CD4-positive, alpha-beta T cell treated with Interleukin-6 at 100 ng/mL for 8 hours (primary cell): ENCODE measurements at regions not wholly inside any gene's neighbourhood (a gene's known extent, or its start where the extent isn't known, plus 50 kb on each side); places are given as distances from the start of the nearest gene placed in this dataset.
"Not testable (repeated sequence)": the region's sequence is repeated elsewhere in the genome, so short reads cannot be mapped to it uniquely, and the experiment has no call there.

Experiments
- DNase-seq: peaks from one replicate; pipeline ENCODE4 v3.0.0-alpha.2; 2020; ENCODE audit warnings: mixed read lengths, low spot score

DNA sequence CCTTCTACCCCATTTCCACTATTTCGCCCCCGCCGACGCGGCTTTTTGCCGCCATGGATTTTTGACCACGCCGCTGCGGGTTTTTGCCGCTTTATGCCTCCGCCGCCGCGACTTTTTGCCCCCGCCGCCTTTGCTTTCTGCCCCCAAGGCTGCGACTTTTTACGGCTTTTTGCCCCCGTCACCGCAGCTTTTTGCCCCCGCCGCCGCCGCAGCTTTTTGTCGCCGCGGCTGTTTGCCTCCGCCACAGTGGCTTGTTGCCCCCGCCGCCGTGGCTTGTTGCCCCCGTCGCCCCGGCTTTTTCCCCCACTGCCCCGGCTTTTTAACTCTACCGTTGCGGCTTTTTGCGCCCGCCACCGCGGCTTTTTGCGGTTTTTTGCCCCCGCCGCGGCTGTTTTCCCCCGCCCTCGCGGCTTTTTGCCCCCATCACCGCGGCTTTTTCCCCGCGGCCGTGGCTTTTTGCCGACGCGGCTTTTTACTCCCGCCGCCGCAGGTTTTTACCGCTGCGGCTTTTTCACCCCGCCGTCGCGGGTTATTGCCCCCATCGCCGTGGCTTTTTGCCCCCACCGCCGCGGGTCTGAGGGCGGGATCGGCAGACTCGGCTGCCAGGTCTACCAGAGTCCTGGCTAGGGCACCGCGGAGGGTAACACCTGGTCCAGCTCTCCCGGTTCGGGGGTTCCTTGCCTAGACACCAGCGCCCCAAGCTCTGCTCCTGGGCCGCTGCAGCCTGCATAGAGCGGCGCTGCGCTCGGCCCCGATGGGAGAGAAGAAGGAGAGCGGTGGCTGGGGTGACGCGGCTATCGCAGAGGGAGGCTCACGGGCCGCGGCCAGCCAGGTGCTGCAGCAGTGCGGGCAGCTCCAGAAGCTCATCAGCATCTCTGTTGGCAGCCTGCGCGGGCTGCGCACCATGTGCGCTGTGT is 562.7 kb upstream of the WSB1 start:
- no peak for DNase-seq

DNA sequence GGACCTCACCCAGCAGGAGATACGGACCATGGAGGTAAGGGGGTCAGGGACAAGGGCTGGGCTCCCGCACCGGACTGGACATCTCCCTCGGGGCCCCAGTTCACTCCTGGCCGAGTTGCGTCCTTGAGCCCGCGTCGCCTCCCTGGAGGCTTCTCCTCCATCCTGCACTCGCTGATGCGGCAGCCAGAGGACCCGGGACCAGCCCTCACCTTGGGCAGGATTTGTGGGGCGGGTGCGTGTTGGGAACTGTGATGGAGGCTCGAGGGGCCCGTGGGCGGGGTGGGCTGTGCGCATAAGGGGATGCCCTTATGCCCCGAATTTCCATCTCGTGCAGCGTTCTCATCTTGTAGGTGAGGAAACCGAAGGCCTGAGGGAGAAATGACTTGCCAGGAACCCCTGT is 562.0 kb upstream of the WSB1 start:
- not testable (repeated sequence) for DNase-seq

DNA sequence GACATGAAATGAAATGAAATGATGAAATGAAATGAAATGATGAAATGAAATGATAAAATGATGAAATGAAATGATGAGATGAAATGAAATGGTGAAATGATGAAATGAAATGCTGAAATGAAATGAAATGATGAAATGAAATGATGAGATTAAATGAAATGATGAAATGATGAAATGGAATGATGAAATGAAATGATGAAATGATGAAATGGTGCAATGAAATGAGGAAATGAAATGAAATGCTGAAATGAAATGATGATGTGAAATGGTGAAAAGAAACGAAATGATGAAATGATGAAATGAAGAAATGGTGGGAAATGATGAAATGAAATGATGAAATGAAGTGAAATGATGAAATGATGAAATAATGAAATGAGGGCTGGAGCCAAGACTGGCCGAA is 559.1 kb upstream of the WSB1 start:
- not testable (repeated sequence) for DNase-seq

DNA sequence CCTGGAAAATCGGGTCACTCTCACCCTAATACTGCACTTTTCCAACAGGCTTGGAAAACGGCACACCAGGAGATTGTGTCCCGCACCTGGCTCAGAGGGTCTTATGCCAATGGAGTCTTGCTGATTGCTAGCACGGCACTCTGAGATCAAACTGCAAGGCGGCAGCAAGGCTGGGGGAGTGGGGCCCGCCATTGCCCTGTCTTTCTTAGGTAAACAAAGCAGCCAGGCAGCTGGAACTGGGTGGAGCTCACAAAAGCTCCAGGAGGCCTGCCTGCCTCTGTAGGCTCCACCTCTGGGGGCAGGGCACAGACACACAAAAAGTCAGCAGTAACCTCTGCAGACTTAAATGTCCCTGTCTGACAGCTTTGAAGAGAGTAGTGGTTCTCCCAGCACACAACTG is 557.9 kb upstream of the WSB1 start:
- not testable (repeated sequence) for DNase-seq

DNA sequence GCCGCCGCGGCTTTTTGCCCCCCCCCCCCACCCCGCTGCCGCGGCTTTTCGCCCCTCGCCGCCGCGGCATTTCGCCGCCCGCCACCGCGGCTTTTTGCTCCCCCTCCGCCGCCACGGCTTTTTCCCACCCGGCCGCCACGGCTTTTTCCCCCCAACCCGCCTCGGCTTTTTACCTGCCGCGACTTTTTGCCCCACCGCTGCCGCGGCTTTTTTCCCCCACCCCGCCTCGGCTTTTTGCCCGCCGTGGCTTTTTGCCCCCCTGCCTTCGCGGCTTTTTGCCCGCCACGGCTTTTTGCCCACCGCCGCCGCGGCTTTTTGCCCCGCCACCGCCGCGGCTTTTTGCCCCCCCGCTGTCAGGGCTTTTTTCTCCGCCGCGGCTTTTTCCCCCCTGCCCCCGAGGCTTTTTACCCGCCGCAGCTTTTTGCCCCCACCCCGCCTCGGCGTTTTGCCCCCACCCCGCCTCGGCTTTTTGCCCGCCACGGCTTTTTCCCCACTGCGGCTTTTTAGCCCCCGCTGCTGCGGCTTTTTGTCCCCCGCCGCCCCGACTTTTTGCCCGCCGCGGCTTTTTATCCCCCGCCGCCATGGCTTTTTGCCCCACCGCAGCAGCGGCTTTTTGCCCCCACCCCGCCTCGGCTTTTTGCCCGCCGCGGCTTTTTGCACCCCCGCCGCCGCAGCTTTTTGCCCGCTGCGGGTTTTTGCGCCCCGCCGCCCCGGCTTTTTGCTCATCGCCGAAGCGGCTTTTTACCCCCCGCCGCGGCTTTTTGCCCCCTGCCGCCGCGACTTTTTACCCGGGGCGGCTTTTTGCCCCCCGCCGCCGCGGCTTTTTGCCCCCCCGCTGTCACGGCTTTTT is 527.8 kb upstream of the WSB1 start:
- DNase-seq, result no peak

DNA sequence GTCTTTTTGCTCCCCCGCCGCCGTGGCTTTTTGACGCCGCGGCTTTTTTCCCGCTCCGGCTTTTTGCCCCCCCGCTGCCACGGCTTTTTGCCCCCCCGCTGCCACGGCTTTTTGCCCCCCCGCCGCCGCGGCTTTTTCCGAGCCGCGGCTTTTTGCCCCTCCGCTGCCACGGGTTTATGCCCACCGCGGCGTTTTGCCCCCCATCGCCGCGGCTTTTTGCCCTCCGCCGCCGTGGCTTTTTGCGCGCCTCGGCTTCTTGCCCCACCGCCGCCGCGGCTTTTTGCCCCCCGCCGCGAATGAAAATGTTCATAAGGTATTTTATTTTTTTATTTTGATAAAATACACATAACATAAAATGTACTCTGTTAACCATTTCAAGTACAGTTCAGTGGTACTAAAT is 527.2 kb upstream of the WSB1 start:
- no peak for DNase-seq

DNA sequence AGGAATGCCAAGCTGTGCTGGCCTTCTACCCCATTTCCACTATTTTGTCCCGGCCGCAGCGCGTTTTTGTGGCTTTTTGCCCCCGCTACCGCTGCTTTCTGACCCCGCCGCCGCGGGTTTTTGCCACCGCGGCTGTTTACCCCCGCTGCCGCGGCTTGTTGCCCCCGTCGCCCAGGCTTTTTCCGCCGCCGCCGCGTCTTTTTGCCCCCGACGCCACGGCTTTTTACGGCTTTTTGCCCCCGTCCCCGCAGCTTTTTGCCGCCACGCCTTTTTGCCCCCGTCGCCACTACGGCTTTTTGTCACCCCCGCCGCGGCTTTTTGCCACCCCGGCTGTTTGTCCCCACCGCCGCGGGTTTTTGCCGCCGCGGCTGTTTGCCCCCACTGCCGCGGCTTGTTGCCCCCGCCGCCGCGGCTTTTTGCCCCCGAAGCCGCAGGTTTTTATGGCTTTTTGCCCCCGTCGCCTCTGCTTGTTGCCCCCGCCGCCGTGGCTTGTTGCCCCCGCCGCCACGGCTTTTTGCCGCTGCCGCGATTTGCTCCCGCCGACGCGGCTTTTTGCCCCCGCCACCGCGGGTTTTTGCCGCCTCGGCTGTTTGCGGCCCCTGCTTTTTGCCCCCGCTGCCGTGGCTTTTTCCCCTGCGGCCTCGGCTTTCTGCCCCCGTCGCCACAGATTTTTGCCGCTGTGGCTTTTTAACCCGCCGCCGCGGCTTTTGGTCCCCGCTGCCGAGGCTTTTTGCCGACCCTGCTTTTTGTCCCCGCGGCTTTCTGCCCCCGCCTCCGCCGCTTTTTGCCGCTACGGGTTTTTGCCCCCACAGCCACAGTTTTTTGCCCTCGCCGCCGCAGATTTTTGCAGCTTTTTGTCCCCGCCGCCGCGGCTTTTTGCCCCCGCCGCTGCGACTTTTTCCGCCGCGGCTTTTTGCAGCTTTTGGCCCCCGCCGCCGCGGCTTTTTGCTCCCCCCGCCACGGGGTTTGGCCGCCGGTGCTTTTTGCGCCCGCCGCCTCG is 520.4 kb upstream of the WSB1 start:
- DNase-seq, result no peak

DNA sequence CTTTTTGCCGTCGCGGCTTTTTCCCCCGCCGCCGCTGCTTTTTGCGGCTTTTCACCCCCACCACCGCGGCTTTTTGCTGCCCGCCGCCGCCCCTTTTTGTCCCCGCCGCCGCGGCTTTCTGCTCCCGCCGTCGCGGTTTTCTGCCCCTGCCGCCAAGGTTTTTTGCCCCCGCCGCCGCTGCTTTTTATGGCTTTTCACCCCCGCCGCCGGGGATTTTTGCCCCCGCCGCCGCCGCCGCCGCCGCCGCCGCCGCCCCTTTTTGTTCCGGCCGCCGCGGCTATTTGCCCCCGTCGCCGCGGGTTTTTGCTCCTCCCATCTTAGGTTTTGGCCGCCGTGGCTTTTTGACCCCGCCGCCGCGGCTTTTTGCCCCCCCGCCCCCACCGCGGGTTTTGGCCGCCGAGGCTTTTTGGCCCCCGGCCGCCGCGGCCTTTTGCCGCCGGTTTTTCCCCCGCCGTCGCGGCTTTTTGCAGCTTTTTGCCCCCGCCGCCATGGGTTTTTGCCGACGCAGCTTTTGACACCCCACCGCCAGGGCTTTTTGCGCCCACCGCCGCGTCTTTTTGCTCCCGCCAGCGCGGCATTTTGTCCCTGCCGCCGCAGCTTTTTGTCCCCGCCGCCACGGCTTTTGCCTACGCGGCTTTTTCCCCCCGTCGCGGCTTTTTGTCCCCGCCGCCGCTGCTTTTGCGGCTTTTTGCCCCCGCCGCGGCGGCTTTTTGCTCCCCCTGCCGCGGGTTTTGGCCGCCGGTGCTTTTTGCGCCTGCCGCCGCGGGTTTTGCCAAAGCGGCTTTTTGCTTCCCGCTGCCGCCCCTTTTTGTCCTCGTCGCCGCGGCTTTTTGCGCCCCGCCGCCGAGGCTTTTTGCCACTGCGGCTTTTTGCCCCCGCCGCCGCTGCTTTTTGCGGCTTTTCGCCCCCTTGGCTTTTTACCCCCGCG is 519.4 kb upstream of the WSB1 start:
- DNase-seq, result no peak

DNA sequence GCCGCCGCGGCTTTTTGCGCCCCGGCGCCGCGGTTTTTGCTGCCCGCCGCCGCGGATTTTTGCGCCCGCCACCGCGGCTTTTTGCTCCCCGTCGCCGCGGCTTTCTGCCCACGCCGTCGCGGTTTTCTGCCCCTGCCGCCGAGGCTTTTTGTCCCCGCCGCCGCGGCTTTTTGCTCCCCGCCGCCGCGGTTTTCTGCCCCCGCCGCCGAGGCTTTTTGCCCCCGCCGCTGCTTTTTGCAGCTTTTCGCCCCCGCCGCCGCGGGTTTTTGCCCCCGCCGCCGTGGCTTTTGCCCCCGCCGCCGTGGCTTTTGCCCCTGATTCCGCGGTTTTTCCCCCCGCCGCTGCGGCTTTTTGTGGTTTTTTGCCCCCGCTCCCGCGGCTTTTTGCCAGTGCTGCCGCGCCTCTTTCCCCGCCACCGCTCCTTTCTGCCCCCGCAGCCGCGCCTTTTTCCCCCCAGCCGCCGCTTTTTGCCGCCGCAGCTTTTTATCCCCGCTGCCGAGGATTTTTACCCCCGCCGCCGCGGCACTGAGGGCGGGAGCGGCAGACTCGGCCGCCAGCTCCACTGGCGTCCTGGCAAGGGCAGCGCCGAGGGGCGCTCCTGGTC is 518.6 kb upstream of the WSB1 start:
- DNase-seq, result no peak

DNA sequence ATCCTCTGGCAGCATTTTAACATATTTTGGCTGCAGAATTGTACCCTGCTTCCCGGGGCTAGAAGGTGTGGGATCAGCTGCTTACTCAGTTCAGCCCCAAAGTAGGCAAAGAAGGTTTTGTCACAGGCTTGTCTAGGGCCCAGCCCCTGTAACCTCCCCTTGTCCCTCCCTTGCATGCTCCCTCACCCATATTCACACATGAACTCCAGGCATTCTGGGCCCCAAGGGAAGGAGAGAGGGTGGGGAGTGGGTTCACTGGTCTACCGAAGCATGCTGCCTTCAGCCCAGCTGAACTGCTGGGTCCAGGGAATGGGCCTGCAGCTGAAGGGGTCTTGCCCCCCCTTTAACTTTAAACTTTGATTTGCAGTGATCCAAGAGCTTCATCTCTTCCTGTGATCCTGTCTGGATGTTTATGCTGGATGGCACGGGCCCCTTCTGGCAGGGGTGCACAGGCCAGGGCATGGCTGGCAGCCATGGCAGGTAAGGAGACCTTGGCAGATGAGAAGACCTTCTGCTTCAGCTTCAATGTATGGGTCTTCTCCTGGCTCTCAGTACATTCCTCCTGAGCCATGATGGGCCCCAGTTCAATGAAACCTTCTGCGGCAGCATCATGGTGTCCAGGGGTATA is 513.6 kb upstream of the WSB1 start:
- DNase-seq, result not testable (repeated sequence)

DNA sequence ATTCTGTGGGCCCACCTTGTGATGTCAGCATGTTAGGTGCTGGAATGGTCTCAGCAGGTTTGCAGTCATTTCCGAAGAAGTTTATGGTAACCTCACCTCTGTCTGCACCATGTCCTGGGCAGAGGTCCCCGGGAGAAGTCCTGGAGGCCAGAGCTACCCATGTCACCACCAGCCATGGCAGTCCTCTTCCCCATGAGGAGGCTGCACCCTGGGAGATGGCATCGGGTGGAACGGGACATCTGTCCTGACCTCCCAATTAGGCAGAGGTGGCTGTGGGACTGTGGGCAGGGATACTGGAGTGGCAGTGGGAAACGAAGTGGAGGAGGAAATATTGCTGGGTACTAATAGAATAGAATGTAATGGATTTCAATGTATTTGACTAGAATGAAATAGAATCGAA is 511.8 kb upstream of the WSB1 start:
- DNase-seq, result no peak

DNA sequence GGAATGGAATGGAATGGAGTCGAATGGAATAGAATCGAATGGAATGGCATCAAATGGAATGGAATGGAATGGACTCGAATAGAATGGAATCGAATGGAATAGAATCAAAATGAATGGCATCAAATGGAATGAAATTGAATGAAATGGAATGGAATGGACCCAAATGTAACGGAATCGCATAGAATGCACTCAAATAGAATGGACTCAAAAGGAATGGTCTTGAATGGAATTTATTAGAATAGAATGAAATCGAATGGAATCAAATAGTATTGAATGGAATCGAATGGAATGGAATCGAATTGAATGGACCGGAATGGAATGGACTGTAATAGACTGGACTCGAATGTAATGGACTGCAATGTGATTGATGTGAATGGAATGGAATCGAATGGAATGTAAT is 501.4 kb upstream of the WSB1 start:
- no peak for DNase-seq

DNA sequence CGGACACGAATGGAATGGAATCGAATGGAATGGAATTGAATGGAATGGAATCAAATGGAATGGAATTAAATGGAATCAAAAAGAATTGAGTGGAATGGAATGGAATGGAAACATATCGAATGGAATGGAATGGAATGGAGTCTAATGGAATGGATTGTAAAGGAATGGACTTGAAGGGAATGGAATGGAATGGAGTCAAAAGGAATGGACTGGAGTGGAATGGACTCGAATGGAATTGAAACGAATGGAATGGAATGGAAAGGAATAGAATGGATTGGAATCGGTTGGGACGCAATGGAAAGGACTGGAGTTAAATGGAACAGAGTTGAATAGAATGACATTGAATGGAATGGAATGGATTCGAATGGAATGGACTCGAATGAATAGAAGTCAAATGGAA is 486.9 kb upstream of the WSB1 start:
- DNase-seq, result no peak

DNA sequence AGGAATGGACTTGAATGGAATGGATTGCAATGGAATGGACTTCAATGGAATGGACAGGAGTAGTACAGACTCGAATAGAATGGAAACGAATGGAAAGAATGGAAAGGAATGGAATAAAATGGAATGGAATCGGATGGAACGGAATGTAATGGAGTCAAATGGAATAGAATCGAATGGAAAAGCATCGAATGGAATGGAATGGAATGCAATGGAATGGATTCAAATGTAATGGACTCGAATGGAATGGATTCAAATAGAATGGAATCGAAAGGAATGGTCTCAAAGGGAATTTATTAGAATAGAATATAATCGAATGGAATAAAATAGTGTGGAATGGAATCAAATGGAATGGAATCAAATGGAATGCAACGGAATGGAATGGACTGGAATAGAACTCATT is 484.9 kb upstream of the WSB1 start:
- no peak for DNase-seq

DNA sequence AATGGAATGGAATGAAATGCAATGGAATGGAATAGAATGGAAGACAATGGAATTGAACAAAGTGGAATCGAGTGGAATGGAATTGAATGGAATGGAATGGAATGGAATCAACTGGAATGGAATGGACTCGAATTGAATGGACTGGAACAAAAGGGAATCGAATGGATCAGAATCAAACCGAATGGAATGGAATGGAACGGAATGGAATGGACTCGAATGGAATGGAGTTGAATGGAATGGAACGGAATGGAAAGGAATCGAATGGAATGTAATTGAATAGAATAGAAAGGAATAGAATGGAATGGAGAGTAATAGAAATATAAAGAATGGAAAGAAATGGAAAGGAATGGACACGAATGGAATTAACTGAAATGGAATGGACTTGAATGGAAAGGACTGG is 475.2 kb upstream of the WSB1 start:
- DNase-seq, result peak; percentile 1
